Hypothalamus (tissue), 51 donors: ENCODE measurements at regions not wholly inside any gene's neighbourhood (a gene's known extent, or its start where the extent isn't known, plus 50 kb on each side); places are given as distances from the start of the nearest gene placed in this dataset.
A peak's percentile ranks its signal among the peaks of the same experiment; 100 is the strongest.

Experiments used
- DNase-seq, 51 donors: peaks; one replicate each; lab custom pipeline; 2025; lab: John Stamatoyannopoulos, UW

DNA sequence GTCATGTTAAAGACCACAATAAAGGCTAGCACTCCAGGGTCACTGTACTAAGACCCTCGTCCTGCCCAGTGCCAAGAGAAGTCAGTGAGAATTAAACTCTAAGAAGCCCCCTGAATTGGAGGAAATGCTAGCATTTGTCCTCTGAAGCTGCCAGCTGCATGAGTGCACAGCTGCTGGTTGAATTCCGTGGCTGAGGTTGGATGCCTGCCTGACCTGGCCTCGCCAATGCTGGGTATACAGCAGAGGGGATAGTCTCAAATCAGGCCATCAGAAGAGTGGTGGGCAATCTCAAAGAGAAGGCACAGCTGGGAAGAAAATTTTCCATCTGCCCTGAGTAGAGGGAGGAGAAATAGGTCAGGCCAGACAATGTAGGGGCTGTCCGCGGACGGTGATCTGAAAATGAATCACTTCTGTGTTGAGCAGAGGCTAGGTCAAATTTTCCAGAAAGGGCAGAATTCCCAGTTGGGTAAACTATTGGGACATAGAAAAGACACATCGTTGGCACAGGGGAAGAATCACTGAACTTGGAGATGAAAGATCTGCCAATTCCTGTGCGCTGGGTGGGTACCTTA lies 110.5 kb upstream of the AGAP1 start:
- DNase-seq: peak in 10 of 51 donors; percentile 7 to 35 (median 12)

DNA sequence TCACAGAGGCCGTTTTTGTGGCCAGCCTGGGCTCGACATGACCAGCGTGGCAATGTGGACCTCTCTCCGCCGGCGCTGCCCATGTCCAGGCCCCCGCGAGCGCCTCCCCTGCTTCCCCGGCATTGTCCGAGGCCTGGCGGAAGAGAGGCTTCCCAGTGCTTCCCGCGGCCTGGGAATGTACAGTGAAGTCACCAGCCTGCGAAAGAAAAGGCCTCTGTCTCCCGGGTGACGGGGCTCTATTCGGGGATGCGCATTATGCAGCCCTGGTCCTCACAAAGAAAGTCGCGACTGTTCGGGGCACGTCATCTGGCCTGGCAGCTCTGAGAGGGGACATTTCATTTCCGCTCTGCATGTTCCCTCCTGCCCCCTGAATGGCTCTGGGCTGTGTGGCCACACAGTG lies 109.2 kb upstream of the AGAP1 start:
- DNase-seq: peak; percentile 20 to 95 (median 89)

DNA sequence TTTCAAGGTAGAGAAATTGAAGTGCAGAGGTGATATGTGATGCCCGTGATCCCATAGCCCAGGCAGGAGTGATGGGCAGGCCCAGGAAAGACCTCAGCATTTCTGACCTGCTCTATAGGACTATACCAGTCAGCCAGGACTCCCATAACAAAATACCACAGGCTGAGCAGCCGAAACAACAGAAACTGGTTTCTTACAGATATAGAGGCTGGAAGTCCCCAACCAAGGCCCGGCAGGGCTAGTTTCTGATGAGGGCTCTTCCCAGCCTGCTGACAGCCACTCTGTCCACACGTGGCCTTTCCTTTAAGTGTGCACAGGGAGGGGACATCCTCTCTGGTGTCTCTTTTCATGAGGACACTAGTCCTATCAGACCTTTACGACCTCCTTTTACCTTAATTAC lies 104.2 kb upstream of the AGAP1 start:
- DNase-seq: no peak

DNA sequence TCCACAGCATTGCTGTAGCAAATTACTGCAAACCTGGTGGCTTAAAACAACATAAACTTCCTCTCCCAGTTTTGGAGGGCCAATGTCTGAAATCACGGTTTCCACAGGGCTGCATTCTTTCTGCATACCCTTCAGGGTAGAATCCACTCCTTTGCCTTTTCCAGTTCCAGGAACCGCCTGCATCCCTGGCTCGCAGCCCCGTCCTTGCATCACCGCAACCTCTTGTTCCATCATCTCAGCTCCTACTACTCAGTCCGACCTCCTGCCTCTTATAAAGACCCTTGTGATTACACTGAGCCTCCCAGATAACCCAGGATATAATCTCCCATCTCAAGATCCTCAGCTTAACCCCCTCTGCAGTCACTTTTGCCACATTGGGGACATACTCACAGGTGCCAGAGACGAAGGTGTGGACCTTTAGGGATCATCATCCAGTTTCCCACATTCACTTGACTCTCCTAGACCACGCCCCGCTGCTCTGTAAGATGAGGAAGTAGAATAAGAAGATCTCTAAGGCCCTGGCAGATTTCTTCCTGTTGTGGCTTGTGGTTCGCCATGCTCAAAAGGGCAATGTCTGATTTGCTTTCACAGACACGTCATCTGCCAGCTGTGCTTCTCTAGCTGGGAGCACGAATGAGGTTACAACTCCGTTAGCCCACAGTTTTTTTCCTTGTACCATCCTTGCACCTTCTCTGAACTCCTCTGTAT lies 103.6 kb upstream of the AGAP1 start:
- peak in 15 of 51 donors; percentile 8 to 33 (median 19) for DNase-seq

DNA sequence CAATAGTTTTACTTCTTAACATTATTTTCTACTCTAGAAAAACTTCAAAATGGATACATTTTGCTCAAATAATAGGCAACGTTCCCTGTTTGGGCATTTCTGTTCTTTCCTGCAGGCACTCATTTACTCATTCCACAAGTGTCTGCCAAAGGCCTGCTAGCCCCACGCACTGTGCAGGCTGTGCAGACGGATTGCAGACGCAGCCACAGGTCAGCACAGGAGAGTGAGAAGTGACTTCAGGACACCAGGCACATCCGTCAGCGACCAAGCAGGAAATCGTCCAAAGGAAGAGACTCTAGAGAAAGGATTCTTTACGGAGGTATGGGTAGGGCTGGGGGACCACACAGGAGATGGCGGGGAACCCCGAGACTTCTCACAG lies 103.0 kb upstream of the AGAP1 start:
- no peak for DNase-seq

DNA sequence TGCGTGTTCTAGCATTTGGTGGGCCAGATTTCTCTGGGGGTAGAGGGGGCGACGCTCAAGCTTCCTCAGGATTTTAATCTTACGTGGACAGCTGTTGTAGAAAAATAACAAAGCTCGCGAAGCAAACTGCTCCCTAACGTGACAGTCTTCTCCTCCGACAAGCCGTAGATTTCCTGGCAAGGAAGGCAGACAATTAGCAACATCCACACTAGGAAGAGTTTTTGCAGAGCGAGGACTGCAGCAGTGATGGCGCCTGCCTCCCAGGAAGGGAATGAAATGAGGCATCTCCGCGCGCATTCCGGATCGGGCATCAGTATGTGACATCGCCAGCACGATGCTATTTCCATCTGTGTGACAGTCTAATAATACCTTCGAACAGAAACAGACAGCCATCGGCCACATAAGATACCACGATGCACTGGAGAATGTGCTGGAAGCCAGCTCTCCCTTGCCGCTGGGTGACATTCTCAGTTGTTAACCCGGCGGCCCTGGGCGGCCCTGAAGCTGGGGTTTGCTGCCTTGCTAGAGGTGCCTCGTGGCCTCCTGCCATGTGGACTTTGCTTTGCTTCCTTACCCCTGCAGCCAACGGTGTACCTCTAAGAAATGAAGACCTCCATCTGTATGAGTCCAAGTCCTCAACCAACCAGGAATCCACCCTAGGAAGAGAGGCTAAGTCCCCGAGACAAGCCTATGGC lies 101.8 kb upstream of the AGAP1 start:
- no peak for DNase-seq

DNA sequence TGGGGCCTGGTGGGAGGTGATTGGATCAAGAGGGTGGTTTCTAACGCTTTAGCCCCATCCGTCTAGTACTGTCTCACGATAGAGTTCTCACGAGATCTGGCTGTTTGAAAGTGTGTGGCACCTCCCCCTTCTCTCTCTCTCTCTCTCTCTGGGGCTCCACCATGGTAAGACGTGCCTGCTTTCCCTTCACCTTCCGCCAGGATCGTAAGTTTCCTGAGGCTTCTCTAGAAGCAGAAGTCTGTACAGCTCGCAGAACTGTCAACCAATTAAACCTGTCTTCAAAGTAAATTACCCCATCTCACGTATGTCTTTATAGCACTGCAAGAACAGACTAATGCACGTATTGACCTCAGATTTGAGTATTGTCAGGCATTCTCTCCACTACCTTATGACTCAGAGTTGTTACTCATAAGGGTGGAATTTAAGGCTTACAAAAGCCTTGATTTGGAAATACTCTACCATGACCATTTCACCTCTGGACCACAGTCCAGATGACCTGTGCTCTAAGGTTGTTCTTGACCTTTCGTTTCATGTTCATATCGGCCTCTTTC lies 99.5 kb upstream of the AGAP1 start:
- no peak for DNase-seq

DNA sequence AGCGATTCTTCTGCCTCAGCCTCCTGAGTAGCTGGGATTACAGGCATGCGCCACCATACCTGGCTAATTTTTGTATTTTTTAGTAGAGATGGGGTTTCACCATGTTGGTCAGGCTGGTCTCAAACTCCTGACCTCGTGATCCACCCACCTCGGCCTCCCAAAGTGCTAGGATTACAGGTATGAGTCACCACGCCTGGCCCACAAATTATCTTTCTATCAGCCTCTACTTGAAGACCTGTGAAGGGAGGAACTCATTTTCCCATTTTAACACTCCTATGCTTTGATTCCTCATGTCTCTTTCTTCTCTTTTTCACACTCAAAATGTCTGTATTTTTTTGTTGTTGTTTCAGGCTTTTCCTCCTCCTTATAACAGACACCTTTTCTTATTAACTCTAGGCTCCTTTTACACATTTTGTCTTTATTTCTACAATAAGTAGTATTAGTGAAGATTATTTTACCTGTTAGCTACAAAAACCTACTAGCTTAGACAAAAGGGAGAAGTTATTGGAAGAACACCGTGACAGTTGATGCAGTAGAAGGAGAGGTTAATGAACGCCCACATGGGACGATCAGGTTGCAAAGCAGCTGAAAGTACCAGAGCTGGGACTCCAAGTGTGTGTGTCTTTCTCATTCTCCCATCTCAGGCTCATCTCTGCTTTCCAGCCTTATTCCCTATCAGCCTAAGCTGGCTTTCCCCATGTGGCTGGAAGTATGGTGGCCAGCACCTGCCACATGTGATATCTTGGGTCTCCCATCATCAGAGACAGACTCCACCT lies 97.6 kb upstream of the AGAP1 start:
- DNase-seq: no peak

DNA sequence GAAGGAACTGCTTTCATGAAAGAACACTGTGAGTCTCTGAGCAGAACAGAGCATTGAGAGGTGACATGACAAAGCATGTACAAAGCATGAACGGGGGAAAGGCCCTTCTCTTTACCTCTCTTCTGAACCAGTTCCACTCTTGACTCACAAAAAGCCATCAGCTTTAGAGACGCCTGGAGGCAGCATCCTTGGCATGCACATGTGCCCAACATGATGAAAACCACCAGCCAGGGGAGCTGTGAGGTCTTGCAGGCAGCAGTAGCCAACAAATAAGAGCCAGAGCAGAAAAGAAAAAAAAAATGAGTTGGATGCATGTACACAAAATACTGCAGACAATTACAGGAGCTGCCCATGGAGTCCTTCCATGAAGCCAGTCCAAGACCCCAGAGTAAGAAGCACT lies 95.5 kb upstream of the AGAP1 start:
- no peak for DNase-seq

DNA sequence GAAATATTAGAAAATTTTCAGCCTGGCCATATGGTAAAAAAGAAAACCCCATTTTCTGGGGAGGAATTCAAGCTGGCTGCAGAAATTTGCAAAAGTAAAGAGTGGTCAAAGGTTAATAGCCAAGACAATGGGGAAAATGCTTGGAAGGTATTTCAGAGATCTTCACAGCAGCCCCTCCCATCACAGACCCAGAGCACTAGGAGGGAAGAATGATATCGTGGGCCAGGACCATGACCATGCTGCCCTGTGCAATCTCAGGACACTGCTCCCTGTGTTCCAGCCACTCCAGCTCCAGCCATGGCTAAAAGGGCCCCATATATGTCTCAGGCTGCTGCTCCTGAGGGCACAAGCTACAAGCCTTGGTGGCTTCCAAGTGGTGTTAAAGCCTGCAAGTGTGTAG lies 93.9 kb upstream of the AGAP1 start:
- DNase-seq: no peak

DNA sequence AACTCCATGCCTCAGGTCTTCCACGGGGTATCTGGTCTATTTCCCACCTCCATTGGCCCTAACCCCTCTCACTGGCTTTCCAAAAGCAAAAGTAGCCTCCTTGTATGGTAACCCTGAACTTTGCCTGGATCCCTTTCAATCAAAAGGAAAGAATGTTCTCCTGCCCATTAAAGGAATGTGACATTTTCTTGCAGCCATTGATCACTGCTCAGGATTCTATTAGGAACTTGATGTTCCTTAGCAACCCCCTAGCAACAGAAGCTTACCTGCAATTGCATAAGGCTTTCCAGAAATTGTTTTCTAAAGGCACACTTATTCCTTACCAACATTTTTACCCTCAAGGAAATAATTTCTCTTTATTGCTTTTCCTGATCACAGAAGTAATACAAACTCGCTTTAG lies 91.4 kb upstream of the AGAP1 start:
- no peak for DNase-seq

DNA sequence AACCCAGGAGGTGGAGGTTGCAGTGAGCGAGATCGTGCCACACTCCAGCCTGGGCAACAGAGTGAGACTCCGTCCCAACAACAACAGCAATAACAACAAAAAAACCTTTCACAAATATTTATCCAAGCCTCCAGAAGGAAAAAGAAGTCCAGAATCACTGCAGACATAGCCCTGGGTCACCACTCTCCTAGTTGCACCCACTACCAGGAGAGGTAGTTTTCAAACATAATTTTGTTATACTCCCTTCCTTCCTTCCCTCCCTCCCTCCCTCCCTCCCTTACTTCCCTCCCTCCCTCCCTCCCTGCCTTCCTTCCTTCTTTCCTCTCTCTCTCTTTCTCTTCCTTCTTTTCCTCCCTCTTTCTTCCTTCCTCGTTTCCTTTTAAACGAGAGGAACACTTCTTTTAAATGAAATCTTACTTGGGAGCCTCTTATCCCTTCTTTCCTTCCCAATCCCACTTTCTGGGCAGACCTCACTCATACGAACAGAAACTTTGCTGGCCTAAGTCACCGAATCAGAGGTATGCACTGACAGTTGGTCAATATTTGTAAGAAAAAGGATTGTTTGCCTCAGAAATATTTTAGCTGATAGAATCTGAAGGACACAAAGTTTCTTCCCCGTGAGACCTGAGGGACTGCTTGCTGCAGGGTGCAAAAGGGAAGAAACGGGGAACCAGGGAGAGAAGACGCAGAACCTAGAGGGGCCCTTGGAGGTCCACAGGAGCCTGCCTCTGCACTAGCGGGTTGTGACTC lies 88.1 kb upstream of the AGAP1 start:
- no peak for DNase-seq

DNA sequence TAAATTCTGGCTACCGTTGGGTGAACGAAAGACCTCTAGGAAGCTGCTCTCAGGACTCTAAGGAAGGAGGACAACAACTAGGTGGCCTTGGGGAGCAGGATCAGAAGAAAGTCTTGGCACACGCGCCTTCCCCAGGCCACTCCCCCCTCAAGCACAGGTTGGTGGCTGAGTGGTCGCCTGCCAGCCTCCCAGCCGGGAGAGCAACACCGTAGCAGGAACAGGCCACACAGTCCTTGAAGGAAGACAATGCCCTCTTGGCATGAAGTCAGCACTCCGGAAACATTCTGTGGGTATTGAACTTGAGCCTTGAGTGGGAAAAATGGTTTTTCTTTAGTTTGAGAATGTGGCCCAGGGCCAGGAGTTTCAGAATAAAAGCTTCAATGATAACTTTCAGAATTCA lies 87.4 kb upstream of the AGAP1 start:
- peak in 2 of 51 donors; percentile 5 to 13 for DNase-seq

DNA sequence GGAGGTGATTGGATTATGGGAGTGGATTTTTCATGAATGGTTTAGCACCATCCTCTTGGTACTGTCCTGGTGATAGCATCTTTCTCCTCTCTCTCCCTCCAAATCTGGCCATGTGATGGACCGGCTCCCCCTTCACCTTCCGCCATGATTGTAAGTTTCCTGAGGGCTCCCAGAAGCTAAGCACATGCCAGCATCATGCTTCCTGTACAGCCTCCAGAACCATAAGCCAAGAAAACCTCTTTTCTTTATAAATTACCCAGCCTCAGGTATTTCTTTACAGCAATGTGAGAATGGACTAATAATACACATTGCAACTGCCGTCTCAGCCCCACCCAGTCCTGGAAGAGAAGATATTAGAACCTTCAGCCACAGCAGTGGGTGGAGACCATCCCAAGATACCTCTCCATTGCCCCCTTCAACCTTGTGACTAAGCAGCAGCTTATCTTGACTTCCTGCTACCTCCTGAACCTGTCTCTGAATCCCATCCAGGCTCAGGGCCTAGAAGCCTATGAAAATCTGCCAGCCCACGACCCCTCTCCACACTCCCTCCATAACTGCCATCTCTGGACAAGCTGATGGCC lies 81.8 kb upstream of the AGAP1 start:
- DNase-seq: no peak

DNA sequence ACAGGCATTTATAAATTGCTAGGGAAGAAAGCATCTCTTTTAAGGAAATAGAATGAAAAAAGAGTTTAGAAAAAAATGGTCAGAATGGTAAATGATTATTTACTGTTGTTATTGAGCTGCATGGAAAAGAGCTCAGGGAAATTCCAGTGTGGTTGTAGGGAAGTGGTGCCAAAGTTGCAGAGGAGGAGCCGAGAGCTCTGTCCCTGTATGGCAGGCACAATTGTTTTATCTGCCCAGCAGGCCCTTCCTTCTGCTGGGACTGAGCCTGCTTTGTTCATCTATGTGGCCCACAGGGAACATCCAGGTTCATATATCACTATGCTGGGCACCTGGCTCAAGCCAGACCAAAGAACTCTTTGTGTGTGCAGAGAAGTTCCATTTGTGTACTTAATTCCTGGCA lies 80.8 kb upstream of the AGAP1 start:
- no peak for DNase-seq

DNA sequence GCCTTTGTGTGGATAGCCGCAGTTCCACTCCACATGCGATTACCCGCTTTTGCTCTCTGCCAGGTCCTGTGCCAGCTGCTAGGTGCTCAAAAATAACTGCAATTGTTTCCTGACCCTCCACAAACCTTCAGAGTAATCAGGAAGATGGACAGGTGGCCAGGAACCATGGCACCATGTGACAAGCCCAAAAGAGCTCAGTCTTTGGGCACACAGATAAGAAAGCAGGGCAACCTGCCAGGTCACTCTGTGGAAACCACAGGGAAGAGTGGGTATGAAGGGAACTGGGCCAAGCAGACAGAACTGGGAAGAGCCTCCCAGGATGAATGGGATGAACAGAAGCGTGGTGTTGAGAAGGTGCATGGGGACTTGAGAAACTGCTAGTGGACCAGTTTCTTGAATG lies 79.4 kb upstream of the AGAP1 start:
- DNase-seq: peak in 1 of 51 donors; percentile 18

DNA sequence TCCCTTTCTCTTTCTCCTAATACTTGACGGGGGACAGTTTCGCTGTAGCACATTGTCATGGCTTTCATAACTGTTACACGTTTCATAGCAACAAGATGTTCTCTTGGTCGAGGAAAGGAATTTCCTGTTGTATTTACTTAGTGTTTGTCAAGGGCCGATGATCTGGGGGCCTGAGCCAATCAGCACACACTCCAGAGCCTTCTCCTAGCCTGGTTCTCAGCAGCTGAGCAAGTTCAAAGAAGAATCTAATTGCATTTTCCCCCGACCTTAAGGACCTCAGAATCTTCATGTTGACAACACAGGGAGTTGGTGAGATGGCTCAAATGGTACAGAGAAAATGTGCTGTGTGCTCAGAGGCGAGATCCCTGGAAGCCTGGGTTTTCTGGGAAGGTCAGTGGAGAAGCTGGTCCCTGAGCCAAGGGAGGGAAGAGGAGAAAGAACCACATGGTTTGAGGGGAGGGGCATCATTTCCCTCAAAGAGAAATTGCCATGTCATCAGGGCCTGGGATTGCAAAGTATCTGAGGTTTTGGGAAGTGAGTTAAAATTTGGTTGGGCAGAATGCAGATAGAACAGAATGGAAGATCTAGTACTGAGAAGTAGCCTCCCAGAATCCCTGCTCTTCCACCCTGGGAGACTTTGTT lies 76.9 kb upstream of the AGAP1 start:
- no peak for DNase-seq

DNA sequence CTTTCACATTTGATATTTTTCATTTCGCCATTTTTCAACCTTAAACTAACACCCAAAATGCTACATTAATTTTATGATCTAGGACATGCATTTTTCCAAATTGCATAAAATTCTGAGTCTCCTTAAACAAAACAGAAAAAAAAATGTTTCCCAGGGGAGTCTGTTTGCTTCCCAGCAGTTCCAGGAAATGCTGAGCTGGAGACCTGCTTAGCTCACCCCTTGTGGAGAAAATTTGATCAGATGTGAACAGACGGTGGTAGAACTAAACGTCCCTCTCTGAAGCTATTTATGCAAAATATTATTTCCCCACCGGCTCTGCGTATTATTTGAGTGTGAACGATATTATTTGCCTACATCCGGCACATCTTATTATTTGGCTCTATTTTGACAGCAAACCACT lies 74.9 kb upstream of the AGAP1 start:
- DNase-seq: no peak

DNA sequence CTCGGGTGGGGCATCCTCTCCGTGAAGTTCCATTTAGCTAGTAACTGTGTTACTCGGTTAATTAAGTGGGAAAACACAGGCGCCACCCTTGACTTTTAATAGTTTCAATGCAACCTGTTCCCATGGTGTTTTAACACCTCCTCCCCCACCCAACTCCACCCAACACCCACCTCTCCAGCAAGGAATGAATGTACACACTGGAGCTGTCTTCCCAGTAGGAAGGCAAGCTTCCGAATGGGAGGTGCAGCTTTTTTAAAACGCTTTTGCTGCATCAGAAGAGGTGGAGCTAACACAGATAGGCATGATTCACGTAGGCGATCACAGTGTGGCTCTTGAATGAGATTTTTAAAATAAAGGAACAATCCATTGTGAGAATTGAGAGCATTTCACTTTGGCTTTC lies 73.8 kb upstream of the AGAP1 start:
- DNase-seq: peak in 1 of 51 donors; percentile 59

DNA sequence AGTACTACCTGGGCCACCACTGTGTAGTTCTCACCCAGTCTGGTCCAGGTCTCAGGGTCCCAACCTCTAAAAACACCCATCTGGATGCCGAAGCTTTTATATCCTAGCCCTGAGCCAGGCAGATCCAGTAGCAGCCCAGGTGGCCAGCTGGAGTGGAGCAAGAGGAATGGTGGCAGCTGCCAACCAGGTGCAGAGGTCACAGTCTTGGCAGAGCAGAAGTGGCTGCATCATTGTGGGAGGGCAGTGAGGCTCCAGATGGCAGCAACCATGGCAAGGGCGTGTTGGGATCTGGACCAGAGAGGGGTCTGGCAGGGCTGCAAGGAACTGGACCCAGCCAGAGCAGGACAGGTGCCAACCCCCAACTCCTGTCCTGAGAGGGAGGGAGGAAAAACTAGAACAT lies 72.2 kb upstream of the AGAP1 start:
- DNase-seq: no peak
